Hematopoietic multipotent progenitor cell treated with erythropoietin and hydrocortisone succinate and interleukin-3 and kit ligand, for 15 days (in vitro differentiated cells): ENCODE measurements at regions not wholly inside any gene's neighbourhood (a gene's known extent, or its start where the extent isn't known, plus 50 kb on each side); places are given as distances from the start of the nearest gene placed in this dataset.
"Not testable (repeated sequence)": the region's sequence is repeated elsewhere in the genome, so short reads cannot be mapped to it uniquely, and the experiment has no call there.

ENCODE experiments used
- DNase-seq: peaks from one replicate; pipeline ENCODE4 v3.0.0-alpha.2; 2015; ENCODE audit warnings: low spot score

DNA sequence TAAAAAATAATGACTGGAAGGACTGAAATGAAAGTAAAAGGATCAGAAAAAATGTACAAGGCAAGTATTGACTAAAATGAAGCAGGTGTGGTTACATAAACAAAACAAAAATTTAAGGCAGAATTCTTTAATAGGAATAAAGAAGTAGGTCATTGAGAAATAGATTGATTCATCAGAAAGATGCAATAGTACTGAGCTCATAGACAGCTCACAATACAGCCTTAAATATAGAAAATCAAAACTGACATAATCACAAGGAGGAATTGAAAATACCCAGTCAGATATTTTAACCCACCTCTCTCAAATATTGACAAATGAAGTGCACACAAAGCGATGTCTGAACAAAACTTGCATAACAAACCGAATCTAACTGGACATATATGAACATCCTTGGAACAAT lies 366.8 kb upstream of the DPYD start:
- no peak for DNase-seq

DNA sequence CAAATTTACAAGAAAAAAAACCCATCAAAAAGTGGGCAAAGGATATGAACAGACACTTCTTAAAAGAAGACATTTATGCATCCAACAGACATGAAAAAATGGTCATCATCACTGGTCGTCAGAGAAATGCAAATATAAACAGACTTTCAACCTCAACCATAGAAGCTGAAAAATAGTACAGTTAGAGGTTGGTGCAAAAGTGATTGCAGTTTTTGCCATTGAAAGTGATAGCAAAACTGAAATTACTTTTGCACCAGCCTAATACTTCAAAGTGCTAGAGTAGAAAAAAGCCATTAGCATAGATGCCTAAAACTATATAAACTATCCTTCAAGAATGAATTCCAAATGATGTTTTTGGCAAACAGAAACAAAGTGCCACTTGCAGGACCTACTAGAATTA lies 365.8 kb upstream of the DPYD start:
- DNase-seq = no peak

DNA sequence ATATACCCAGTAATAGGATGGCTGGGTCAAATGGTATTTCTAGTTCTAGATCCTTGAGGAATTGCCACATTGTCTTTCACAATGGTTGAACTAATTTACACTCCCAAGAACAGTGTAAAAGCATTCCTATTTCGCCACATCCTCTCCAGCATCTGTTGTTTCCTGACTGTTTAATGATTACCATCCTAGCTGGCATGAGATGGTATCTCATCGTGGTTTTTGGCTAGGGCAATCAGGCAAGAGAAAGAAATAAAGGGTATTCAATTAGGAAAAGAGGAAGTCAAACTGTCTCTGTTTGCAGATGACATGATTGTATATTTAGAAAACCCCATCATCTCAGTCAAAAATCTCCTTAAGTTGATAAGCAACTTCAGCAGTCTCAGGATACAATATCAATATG lies 364.5 kb upstream of the DPYD start:
- not testable (repeated sequence) for DNase-seq

DNA sequence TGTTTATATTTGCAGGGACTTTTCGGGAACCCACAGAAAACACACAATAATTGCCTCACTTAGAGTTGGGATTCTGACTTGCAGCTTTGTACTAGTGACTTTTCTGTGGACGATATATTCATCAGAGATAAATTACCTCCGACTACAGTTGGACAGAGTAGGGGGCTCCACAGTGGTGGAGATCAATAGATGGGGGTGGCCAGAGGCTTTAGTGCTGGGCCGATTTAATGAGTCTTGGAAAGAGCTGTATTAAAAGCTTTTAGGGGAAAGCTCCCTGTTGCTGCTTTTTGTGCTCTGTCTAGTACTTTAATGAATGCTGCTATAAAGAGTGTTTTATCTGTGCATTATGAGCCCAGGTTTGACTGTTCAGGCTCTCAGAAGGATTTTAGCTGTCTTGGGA lies 359.2 kb upstream of the DPYD start:
- no peak for DNase-seq

DNA sequence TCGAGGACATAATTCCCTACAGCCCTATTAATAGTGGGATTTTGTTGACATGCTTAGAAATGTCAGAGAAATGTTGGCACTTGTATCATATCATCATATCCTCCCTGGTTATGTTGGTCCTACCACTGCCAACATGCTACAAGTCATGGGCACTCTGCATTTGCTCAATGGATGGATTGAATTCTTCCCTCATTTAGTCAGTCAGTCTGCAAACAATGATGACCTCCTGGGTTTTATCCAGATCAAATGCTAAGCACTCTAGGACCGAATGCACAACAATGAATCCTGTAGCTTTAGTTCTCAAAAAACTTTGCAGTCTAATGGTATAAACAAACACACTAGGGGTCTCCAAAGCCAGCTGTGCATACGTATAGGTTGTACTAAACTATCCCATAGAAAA lies 357.2 kb upstream of the DPYD start:
- no peak for DNase-seq

DNA sequence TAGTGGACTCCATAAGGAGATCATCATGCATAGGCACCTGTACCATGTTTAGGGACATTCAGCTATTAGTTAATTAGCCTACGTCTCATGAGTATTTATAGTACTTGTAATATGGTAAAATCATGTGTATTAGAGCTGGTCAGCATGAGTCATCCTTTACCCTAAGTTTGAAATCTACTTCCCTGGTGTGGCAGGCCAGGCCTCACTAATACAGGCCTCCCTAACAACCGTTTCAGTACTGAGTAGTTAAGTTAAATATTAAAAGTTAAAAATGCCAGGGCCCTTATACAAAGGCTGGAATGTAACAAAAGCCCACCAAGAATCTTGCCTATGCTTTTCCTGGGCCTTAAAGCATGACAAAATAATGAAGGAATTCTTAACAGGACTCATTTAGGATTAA lies 356.3 kb upstream of the DPYD start:
- no peak for DNase-seq

DNA sequence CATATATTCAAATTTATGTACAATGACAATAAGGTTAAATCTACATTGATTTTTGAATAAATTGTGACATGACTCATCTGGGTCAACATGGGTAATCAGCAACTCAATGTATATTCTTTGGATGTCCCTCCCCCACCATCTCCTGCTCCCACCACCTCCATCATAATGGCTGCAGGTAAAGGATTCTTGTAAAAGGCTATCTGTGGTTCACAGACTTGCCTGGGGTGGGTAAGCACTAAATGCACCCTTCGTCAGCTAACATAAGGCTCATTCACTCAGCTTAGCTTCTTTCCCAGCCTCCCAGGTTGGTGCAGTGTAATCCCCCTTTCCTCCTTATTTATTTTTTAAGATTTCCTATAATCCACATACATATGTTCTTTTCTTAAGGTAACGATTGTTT lies 355.7 kb upstream of the DPYD start:
- no peak for DNase-seq

DNA sequence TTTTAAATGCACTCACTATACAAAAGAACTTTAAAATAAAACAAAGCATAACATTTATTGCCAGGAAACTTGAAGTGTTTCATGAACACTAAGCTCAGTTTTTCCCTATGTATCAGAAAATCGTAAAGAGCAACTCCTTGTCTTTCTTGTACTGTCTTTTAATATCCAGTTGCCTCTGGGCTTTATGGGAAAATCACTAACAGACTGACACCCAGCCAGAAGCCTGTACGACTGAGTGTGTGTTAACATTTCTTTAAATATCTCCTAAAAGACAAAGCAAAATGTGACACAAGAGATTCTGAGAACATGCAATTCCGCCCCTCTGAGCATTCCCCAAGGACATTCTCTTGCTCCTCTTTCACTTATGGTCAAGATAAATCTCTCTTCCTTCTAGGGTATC lies 347.5 kb upstream of the DPYD start:
- DNase-seq = no peak

DNA sequence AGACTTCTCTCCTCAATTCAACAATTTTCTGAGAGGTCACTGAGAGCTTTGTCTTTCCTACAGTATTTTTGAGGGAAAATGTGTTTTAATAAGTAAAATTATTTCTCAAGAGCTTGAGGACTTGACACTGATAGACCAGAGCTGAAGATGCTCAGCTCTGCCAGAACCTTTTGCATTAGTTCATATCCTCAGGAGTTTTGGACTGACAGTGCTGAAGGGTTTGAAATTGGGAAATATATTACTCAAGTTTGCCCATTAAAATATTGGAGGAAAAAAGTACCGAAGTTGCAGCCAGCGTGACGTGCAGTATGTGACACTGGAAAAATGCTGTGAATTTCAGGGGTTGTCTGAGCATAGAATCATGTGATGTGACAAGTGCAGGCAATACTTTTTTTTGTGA lies 346.6 kb upstream of the DPYD start:
- no peak for DNase-seq

DNA sequence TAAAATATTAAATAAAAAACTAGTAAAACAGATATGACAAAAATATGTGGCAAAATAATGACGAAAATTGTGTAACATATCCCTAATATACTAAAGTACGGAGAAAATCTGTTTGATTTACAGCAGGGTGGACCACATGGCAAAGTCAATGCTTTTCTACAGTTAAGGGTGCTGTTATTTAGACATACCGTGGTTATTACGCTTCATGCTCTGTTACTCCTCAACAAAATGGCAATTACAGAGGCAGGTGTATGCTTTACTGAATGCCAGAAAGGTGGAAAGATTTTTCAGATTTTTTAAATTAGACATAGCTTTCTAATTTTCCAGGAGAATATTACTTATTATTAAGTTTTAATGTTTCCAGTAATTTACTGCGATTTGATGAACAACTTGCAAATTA lies 343.9 kb upstream of the DPYD start:
- no peak for DNase-seq

DNA sequence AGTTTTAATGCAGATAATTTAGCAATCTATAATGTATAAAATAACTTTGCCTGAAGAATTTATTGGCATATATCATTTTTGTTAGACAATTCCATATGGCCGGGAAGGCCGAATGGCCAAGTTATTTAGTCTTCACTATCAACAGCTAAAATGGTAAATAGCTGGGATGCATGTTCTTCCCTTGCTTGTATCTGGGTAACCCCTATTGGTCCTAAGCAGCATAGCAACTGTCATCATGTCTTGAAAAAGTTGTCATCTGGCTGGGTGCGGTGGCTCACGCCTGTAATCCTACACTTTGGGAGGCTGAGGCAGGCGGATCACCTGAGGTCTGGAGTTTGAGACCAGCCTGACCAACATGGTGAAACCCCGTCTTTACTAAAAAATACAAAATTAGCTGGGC lies 340.0 kb upstream of the DPYD start:
- DNase-seq = no peak

DNA sequence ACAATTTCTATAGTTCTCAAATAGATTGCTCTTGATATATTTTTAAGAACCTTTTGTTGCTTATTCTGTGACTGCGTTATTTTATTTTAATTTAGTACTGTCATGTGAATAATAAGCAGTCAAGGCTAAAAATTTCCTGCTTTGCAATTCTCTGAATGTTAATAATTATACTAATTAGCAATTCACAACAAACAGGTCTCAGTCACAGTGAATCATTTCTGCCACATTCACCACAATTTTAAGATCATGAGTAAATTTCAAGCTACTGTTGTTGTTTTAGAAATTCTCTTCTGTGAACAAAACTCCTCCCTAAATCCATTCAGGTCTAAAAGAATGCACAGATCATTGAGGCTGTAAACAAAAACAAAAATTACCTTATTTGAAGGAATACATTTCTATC lies 339.6 kb upstream of the DPYD start:
- DNase-seq = no peak

DNA sequence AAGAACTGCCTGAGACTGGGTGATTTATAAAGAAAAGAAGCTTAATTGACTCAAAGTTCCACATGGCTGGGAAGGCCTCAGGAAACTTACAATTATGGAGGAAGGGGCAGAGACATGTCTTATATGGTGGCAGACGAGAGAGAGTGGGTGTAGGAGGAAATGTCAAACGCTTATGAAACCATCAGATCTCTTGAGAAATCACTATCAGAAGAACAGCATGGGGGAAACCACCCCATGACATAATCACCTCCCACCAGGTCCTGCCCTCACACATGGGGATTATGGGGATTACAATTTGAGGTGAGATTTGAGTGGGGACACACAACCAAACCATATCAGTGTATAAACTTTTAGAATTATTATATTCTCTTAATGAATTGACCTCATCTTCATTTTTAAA lies 335.9 kb upstream of the DPYD start:
- DNase-seq = no peak

DNA sequence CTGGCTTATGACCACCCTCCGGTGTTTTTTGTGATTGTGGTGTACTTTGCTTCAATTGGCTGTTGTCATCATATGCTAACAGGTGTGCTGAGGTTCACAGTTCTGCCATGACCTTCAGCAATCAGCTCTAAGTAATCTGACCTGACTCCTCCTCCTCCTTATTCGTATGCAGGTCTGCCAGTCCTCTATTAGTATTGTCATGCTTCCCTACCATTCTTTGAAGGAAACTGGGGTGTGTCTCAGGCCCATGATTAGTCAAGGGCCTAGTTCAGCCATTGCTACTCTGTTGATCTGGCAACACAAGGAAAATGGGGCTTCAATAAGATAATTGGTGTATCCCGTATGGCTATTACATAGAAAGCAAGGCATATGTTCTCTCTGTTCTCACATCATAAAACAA lies 332.3 kb upstream of the DPYD start:
- no peak for DNase-seq

DNA sequence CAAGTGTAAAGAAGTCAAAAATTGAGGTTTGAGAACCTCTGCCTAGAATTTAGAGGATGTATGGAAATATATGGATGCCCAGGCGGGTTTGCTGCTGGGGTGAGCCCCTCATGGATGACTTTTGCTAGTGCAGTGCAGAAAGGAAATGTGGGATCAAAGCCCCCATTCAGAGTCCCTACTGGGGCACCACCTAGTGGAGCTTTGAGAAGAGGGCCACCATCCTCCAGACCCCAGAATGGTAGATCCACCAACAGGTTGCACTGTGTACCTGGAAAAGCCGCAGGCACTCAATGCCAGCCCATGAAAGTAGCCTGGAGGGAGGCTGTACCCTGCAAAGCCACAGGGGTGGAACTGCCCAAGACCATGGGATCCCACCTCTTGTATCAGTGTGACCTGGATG lies 330.7 kb upstream of the DPYD start:
- DNase-seq = no peak

DNA sequence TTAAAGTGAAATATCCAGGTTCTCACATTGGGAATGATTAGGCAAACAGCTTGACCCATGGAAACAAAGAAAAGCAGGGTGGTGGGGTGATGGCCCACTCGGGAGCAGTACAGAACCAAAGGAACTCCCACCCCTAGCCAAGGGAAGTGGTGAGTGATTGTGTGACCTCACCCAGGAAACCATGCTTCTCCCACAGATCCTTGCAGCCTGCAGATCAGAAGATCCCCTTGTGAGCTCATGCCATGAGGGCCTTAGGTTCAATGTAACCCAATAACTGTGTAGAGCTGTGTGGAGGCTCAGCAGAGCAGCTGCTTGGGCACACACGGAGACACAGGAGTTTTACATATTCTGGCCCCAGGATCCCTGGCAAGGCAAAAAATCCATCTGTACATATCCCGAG lies 311.8 kb upstream of the DPYD start:
- DNase-seq = no peak

DNA sequence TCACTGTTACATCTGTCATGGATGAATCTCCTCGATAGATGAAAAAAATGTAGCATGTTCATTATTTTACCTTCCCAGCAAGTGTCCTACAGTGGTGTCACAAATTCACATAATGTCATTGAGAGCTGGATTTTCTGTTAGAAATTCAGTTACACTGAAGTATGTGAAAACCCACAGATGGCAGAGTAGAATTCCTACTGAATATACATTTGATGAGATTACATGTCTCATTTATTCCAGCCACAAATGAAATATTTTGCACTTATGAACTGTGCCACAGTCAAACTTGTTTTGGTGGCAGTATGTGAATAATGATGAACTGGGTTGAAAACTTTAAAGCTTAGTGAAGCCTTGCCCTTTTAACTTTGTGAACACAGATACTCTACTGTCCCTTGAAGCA lies 301.9 kb upstream of the DPYD start:
- DNase-seq = no peak

DNA sequence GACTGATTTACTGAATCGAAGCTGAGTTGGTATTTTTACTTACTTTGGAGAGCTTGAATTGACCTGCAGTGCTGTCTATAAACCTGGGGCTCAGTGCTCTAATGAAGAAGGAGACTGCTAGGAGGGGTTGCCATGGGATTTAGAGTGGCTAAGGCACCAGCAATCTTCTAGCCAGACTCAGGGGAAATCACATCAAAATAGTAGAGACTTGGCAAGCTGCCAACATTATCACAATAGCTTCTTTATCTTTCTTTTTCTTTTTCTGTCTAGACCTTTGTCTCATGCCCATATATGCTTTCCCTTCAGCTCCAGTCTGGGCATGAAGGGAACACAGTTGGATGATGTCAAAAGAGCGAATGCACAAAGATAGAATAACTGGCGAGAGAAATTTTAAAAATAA lies 301.1 kb upstream of the DPYD start:
- DNase-seq = peak; percentile 2

DNA sequence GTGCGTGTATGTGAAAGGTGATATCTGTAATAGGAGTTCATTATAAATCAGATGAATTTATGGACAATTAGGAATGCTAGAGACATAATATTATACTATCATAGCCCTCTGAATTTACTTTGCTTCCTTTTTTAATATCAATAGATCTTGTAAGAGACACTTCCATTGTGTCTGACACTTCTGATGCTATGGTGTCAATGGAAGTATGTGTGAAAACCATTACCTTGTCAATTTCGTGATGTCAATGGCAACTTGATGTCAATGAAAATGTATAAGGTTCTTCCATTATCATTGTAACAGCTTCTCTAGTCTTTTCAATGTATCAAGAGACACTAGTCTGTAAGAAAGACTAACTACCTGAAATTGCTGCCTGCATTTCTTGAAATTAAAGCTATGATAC lies 296.8 kb upstream of the DPYD start:
- no peak for DNase-seq

DNA sequence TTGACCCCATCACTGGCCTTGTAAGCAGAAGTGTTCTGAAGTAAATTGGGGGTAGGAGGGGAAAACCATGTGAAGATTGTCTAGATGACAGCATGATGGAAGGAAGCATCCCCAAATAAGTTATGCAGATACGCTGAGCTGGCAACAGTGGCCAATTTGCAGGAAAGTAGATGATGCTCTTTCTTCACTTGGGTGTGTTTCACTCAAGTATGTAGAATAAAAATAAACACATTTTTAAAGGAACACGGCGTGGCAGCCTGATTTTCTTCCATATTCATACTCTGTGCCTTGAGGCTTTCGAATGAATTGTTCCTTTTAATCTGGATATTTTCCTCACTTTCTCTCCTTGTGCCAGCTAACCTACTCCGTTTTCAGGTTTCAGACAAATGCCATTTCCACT lies 295.5 kb upstream of the DPYD start:
- DNase-seq = no peak

DNA sequence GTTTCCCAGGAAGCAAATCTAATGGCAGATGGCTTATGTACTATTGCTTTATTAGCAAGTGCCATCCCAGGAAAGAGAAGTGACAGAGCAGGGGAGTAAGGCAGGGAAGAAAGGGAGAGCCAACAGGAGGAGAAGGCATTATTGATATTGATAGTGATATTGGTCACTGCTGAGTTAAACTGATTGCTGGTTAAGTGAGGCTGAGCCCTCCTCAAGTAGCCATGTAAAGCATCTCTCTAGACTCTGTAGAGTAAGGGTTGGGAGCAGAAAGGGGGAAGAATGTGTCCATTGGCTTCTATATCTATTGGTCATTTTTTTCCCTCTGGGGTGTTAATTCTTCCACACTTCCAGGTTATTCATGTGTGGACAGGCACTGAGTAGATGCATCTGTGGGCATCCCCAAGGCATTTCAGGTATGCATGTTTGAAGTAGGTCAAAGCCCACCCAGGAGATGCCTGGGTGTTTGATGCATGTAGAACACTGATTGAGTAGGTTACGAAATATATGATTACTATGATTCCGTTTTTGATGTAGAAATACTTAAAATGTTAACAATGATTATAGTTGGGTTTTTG lies 290.5 kb upstream of the DPYD start:
- DNase-seq = no peak

DNA sequence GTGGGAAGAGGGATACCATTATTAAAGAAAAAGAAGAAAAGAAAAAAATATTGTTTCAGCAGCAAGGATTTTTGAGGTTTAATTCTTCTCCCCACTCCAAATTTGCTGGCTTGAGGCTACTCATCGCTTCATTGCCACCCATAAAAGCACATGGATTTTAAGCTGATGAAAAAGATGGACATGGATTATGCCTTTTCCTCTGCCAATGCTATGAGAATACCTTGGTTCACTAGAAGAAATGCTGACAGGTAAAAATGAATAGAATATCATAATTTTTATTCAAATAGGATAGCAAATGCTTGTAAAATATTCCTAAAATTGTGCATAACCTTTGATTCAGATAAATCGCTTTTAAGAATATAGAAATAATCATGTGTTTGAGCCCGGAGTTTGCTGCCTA lies 289.7 kb upstream of the DPYD start:
- DNase-seq = no peak

DNA sequence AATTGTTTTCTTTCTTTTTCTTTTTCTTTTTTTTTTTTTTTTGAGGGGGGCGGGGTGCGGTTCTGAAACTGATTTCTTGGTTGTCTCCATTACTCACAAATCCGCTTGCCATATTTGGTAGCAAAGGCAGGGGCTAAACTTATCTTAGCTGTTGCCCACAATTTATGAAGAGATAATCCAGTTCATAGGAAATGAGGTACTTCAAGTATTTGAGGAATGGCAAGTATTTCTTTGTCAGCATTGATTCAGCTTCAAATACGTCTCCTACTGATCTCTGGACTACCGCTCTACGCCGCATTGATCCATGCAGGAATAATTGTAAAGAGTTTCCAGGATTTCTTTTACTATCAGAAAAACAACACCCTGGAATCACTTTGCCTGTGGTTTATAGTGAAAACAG lies 289.2 kb upstream of the DPYD start:
- no peak for DNase-seq

DNA sequence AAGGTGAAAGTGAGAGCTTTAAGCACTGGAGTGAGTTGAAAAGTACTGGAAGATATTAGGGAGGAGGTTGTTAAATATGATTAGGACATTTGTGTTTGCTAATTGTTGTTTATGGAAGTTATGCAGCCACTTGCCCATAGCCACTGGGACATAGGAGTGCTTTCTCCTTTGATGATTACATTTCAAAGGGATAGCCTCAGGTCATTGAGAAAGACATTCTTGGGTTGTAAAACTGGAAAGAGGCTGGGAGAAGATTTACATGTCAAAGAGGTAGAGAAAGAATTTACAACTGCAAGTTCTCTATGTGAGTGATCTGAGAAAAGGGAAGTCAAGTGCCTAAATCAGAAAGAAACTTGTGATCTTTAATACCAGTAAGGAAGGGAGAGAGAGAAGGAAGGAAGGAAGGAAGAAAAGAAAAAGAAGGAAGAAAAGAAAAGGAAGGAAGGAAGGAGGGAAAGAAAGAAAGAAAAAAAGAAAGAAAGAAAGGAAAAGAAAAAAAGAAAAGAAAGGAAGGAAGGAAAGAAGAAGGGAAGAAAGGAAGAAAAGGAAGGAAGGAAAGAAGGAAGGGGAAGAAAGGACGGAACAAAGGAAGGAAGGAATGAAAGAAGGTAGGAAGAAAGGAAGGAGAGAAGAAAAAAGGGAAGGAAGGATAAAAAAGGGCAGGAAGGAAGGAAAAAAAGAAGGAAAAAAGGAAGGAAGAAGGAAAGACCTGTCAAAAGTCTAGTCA lies 284.6 kb upstream of the DPYD start:
- DNase-seq = no peak

DNA sequence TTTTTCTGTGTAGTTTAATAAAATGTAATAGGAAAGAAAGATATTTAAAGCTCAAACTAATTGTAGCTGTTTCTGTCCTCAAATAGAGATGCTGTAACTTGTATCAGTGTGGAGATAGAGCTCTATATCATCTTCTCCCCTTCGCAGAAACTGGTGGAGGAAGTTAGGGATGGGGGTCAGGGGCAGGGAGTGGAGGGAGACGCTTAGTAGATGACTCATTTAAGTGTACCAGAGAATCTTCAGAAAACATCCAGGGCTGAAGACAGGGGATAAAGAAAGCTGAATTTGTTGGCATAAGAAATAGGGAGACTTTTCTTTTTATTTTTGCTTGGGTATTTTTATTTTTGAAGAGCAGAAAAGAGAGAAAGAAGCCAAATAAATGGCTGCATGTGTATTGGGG lies 282.6 kb upstream of the DPYD start:
- DNase-seq = no peak
